HPDE6-E6E7 (cell line): ENCODE measurements at regions not wholly inside any gene's neighbourhood (a gene's known extent, or its start where the extent isn't known, plus 50 kb on each side); places are given as distances from the start of the nearest gene placed in this dataset.
"Not testable (repeated sequence)": the region's sequence is repeated elsewhere in the genome, so short reads cannot be mapped to it uniquely, and the experiment has no call there.

Source experiments
- DNase-seq: peaks from one replicate; pipeline ENCODE4 v3.0.0; 2011; ENCODE audit warnings: missing footprints; ENCODE audit errors: extremely low spot score

- DNase-seq, result not testable (repeated sequence)
Measured at GRCh38 chr1:143842058-143842457, 129.7 kb downstream of the FAM72C start.

- not testable (repeated sequence) for DNase-seq
Measured at GRCh38 chr1:143839182-143839581, 132.6 kb downstream of the FAM72C start.

- DNase-seq, result not testable (repeated sequence)
Measured at GRCh38 chr1:143838598-143838929, 133.2 kb downstream of the FAM72C start.

- not testable (repeated sequence) for DNase-seq
Measured at GRCh38 chr1:143837924-143838597, 133.7 kb downstream of the FAM72C start.

GRCh38 chr1:143833376-143833775 is 138.4 kb downstream of the FAM72C start:
- not testable (repeated sequence) for DNase-seq

- DNase-seq, result not testable (repeated sequence)
Measured at GRCh38 chr1:143832379-143832716, 139.4 kb downstream of the FAM72C start.

GRCh38 chr1:143831479-143832378 is 140.1 kb downstream of the FAM72C start:
- not testable (repeated sequence) for DNase-seq

GRCh38 chr1:143826162-143826561 is 145.6 kb downstream of the FAM72C start:
- not testable (repeated sequence) for DNase-seq

GRCh38 chr1:143824266-143824665 is 147.5 kb downstream of the FAM72C start:
- not testable (repeated sequence) for DNase-seq

- DNase-seq, result not testable (repeated sequence)
Measured at GRCh38 chr1:143820058-143820457, 151.7 kb downstream of the FAM72C start.

GRCh38 chr1:143816369-143816768 is 155.4 kb downstream of the FAM72C start:
- not testable (repeated sequence) for DNase-seq

- DNase-seq, result not testable (repeated sequence)
Measured at GRCh38 chr1:143805374-143805773, 166.4 kb downstream of the FAM72C start.

GRCh38 chr1:143804707-143805356 is 167.0 kb downstream of the FAM72C start:
- DNase-seq, result not testable (repeated sequence)

GRCh38 chr1:143803927-143804411 is 167.8 kb downstream of the FAM72C start:
- peak; percentile 0 for DNase-seq

- DNase-seq, result not testable (repeated sequence)
Measured at GRCh38 chr1:143803095-143803494, 168.7 kb downstream of the FAM72C start.

GRCh38 chr1:143799568-143800187 is 172.1 kb downstream of the FAM72C start:
- DNase-seq, result not testable (repeated sequence)

GRCh38 chr1:143796369-143796768 is 175.4 kb downstream of the FAM72C start:
- DNase-seq, result not testable (repeated sequence)

GRCh38 chr1:143792047-143792937 is 179.5 kb downstream of the FAM72C start:
- DNase-seq, result not testable (repeated sequence)

- DNase-seq, result not testable (repeated sequence)
Measured at GRCh38 chr1:143786381-143786780, 185.4 kb downstream of the FAM72C start.

- not testable (repeated sequence) for DNase-seq
Measured at GRCh38 chr1:143785883-143786282, 185.9 kb downstream of the FAM72C start.
